ENCODE measurements at regions not wholly inside any gene's neighbourhood (a gene's known extent, or its start where the extent isn't known, plus 50 kb on each side); places are given as distances from the start of the nearest gene placed in this dataset.

- no peaks in the 10 kb centered on the region for H3K36me3 ChIP-seq (ENCODE audit: control insufficient read depth in 4 of 4, insufficient read depth in 4 of 4, low read length in 4 of 4)
- peak; percentile 30 for ATAC-seq (ENCODE audit: insufficient read depth, low FRiP score)
- no peak for TF ChIP-seq CTCF (IDR thresholded peaks at IDR 0.05; ENCODE audit: control extremely low read depth, extremely low read depth)
- H3K27ac ChIP-seq (ENCODE audit: low read depth in 1 of 2, low read length in 1 of 2), result no peak overlapping the region
- no peak overlapping the region for H3K4me3 ChIP-seq
- DNase-seq, result peak in 2 of 3 donors; percentile 18 to 57
- no peak overlapping the region for H3K9ac ChIP-seq (ENCODE audit: insufficient read depth in 1 of 2, low read length in 2 of 2)
- peaks cover 0 to 4% (median 0%) of the 10 kb centered on the region in 5 donors for H3K4me1 ChIP-seq (ENCODE audit: control insufficient read depth in 5 of 5, insufficient read depth in 5 of 5, low read length in 5 of 5)
- H3K9me3 ChIP-seq (ENCODE audit: control insufficient read depth in 4 of 4, insufficient read depth in 3 of 4, low read length in 3 of 4), result no peaks in the 10 kb centered on the region
- peaks cover 0 to 9% (median 0%) of the 10 kb centered on the region in 3 donors for H3K27me3 ChIP-seq (ENCODE audit: control insufficient read depth in 3 of 3, insufficient read depth in 3 of 3, low read length in 2 of 3)
- 65 to 74% methylated on average over 5 of the region's 5 CpGs for WGBS, 2 donors
These were observed 1113.6 kb upstream of the SEL1L start for GRCh38 chr14:82647088-82647810.

- DNase-seq, result no peak
- TF ChIP-seq CTCF (IDR thresholded peaks at IDR 0.05; ENCODE audit: control extremely low read depth, extremely low read depth), result no peak
- WGBS, 2 donors, result 73 to 79% methylated on average over 1 of the region's 1 CpG
These were observed 1122.1 kb upstream of the SEL1L start for GRCh38 chr14:82655770-82656169.

GRCh38 chr14:82657186-82657675 lies 1123.6 kb upstream of the SEL1L start:
- Histone ChIP-seq H3K9ac (ENCODE audit: insufficient read depth in 1 of 2, low read length in 2 of 2) (no peak overlapping the region), H3K27me3 (ENCODE audit: control insufficient read depth in 3 of 3, insufficient read depth in 3 of 3, low read length in 2 of 3) (no peaks in the 10 kb centered on the region), H3K9me3 (ENCODE audit: control insufficient read depth in 4 of 4, insufficient read depth in 3 of 4, low read length in 3 of 4) (no peaks in the 10 kb centered on the region), H3K4me1 (ENCODE audit: control insufficient read depth in 5 of 5, insufficient read depth in 5 of 5, low read length in 5 of 5) (no peaks in the 10 kb centered on the region), H3K27ac (ENCODE audit: low read depth in 1 of 2, low read length in 1 of 2) (no peak overlapping the region), H3K36me3 (ENCODE audit: control insufficient read depth in 4 of 4, insufficient read depth in 4 of 4, low read length in 4 of 4) (no peaks in the 10 kb centered on the region), H3K4me3 (no peak overlapping the region)
- WGBS, 2 donors, result 93 to 94% methylated on average over 4 of the region's 4 CpGs
- no peak for DNase-seq
- no peak for TF ChIP-seq CTCF (IDR thresholded peaks at IDR 0.05; ENCODE audit: control extremely low read depth, extremely low read depth)
- no peak for ATAC-seq (ENCODE audit: insufficient read depth, low FRiP score)

More at GRCh38 chr14:82655770-82656169, 1122.1 kb upstream of the SEL1L start:
- H3K27me3 ChIP-seq (ENCODE audit: control insufficient read depth in 3 of 3, insufficient read depth in 3 of 3, low read length in 2 of 3), result no peaks in the 10 kb centered on the region
- ATAC-seq (ENCODE audit: insufficient read depth, low FRiP score), result no peak
- H3K9me3 ChIP-seq (ENCODE audit: control insufficient read depth in 4 of 4, insufficient read depth in 3 of 4, low read length in 3 of 4), result no peaks in the 10 kb centered on the region
- H3K36me3 ChIP-seq (ENCODE audit: control insufficient read depth in 4 of 4, insufficient read depth in 4 of 4, low read length in 4 of 4), result no peaks in the 10 kb centered on the region
- no peak overlapping the region for H3K27ac ChIP-seq (ENCODE audit: low read depth in 1 of 2, low read length in 1 of 2)
- H3K4me1 ChIP-seq (ENCODE audit: control insufficient read depth in 5 of 5, insufficient read depth in 5 of 5, low read length in 5 of 5), result no peaks in the 10 kb centered on the region
- H3K4me3 ChIP-seq, result no peak overlapping the region
- H3K9ac ChIP-seq (ENCODE audit: insufficient read depth in 1 of 2, low read length in 2 of 2), result no peak overlapping the region
